GM21515 (cell line): ENCODE measurements at regions not wholly inside any gene's neighbourhood (a gene's known extent, or its start where the extent isn't known, plus 50 kb on each side); places are given as distances from the start of the nearest gene placed in this dataset.

ENCODE experiments used
- ATAC-seq: cut with Tn5 transposase; IDR thresholded peaks from one replicate; pipeline ENCODE4 v1.9.1; 2021; ENCODE audit not compliant: unreplicated experiment

- no peak for ATAC-seq
These were observed 132.1 kb upstream of the ZMIZ1 start for GRCh38 chr10:78936412-78937342.

GRCh38 chr10:78937393-78937792 is 131.4 kb upstream of the ZMIZ1 start:
- ATAC-seq, result no peak

- ATAC-seq, result no peak
These were observed 130.7 kb upstream of the ZMIZ1 start for GRCh38 chr10:78937800-78938694.

- no peak for ATAC-seq
These were observed 129.8 kb upstream of the ZMIZ1 start for GRCh38 chr10:78938695-78939672.

- ATAC-seq, result no peak
These were observed 126.7 kb upstream of the ZMIZ1 start for GRCh38 chr10:78942091-78942501.

- ATAC-seq, result no peak
These were observed 123.9 kb upstream of the ZMIZ1 start for GRCh38 chr10:78944723-78945312.

GRCh38 chr10:78945838-78946237 is 122.9 kb upstream of the ZMIZ1 start:
- no peak for ATAC-seq

- no peak for ATAC-seq
These were observed 121.5 kb upstream of the ZMIZ1 start for GRCh38 chr10:78947226-78947625.

GRCh38 chr10:78947733-78948132 is 121.0 kb upstream of the ZMIZ1 start:
- ATAC-seq, result no peak

- no peak for ATAC-seq
These were observed 120.1 kb upstream of the ZMIZ1 start for GRCh38 chr10:78948621-78949030.

GRCh38 chr10:78950656-78951587 is 117.8 kb upstream of the ZMIZ1 start:
- ATAC-seq, result no peak

- no peak for ATAC-seq
These were observed 116.7 kb upstream of the ZMIZ1 start for GRCh38 chr10:78952030-78952429.

- ATAC-seq, result no peak
These were observed 116.1 kb upstream of the ZMIZ1 start for GRCh38 chr10:78952686-78953085.

GRCh38 chr10:78953113-78953798 is 115.5 kb upstream of the ZMIZ1 start:
- ATAC-seq, result no peak

GRCh38 chr10:78953799-78954297 is 114.9 kb upstream of the ZMIZ1 start:
- no peak for ATAC-seq

- ATAC-seq, result no peak
These were observed 114.1 kb upstream of the ZMIZ1 start for GRCh38 chr10:78954689-78955088.

GRCh38 chr10:78955206-78955605 is 113.6 kb upstream of the ZMIZ1 start:
- ATAC-seq, result no peak

GRCh38 chr10:78956391-78956790 is 112.4 kb upstream of the ZMIZ1 start:
- no peak for ATAC-seq
